Glomerular endothelial cell (primary cell): ENCODE measurements at regions not wholly inside any gene's neighbourhood (a gene's known extent, or its start where the extent isn't known, plus 50 kb on each side); places are given as distances from the start of the nearest gene placed in this dataset.
"Not testable (repeated sequence)": the region's sequence is repeated elsewhere in the genome, so short reads cannot be mapped to it uniquely, and the experiment has no call there.

ENCODE experiments used
- DNase-seq: peaks from one replicate; pipeline ENCODE4 v3.0.0-alpha.2; 2011; ENCODE audit warnings: low read depth, low spot score; ENCODE audit errors: extremely low read depth

GRCh38 chr5:92552206-92553160, 1028.5 kb downstream of the NR2F1-AS1 start:
- peak; percentile 45 for DNase-seq

DNA sequence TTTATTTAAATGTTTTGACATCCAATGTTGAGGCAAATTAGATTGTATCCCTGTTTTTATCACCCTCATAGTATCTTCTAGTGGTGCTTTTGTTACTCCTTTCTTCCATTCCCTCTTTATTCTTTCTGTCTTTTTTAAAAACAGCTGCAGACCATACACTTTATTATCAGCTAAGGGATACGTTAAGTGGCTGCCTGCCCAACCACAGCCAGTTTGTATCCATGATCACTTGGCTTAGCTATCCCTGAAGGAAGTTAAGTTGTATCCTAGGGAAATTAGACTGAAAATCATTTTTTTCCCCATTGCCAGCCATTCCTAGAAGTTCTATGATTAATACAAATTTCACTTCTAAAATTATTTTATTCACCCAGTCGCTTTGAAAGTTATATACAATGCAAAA, 1032.7 kb downstream of the NR2F1-AS1 start:
- DNase-seq = no peak

DNA sequence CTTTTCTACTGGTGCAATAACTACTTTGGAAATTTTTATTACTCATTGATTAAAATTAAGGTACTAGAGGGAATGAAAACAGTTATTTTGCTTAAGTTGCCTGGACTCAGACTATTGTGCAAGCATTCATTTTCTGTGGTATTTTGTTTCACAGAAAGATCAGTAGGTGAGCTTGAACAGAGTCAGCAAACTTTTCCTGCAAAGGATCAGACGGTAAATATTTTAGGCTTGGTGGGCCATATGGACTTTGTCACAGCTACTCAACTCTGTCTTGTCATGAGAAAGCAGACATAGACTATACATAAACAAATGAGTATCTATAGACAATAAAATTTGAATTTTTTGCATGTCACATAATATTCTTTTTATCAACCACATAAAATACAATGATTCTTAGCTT, 1036.4 kb downstream of the NR2F1-AS1 start:
- DNase-seq = no peak

DNA sequence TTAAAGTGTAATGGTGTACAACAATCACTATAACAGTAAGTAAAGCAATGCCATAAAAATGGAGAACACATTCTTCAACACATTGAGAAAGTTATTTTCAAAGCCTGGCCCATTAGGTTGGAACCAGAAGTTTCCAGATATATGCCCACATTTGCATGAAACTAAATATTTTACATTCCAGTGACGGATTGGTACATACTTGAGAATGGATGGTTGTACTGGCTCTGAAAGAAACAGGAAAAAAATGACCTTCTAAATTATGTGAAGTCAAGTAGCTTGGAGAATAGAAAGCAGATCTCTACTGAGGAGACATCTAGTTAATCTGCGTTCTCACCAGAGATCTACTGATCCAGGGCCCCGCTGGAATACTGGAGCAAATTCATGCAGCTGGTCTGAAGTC, 1037.0 kb downstream of the NR2F1-AS1 start:
- no peak for DNase-seq

DNA sequence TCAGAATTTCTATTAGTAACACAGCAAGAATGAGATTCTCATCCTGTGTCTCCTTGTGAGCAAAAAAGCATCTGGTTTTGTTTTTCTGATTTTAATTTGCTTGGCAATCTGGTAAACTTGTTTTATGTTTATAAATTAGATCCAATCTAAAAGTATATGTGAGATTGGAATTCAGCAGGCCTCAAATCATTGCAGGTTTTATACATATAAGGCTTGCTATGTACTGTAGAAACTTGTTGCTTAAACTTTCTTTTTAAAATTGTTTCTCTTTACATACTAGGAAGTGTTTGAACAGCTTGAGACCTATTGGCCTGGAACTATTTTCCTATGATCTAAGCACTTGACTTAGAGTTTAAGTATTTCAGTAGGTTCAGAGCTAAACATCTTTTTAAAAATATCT, 1037.8 kb downstream of the NR2F1-AS1 start:
- no peak for DNase-seq

DNA sequence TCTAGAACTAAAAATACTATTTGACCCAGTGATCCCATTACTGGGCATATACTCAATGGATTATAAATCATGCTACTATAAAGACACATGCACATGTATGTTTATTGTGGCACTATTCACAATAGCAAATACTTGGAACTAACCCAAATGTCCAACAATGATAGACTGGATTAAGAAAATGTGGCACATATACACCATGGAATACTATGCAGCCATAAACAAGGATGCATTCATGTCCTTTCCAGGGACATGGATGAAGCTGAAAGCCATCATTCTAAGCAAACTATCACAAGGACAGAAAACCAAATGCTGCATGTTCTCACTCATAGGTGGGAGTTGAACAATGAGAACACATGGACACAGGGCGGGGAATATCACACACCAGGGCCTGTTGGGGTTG, 1039.0 kb downstream of the NR2F1-AS1 start:
- DNase-seq = not testable (repeated sequence)

DNA sequence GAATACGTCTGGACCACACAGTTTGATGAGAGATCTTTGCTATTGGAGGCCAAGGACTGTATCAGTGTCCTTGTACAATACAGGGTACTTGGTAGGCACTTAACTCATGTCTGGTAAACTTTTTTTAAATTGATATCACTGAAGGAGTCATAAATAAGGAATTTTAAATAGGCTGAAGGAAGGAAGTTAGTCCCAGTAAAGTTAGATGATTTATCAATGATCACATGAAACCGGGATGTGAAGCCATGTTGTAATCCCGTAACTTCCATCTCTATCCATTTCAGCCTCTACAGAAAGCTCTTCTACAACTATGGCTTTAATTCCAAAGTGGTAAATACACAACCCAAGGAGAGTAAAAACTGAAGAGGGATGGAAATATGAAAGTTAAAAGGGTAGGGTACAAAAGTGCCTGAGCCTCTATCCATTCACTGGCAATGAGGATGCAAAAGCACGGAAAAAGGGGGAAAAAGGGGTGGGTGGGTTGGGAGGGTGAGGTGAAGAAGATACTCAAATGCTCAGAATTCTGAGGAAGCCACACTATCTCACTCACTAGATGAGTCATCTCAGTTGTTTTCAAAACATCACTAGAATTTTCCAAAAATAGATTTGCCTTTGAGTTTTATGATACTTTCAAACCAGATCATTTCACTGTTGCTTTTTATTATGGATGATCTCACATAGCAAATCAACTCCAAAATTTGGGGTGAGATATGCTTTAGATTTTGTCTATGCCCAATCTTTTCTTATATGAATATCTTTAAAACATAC, 1053.5 kb downstream of the NR2F1-AS1 start:
- no peak for DNase-seq

DNA sequence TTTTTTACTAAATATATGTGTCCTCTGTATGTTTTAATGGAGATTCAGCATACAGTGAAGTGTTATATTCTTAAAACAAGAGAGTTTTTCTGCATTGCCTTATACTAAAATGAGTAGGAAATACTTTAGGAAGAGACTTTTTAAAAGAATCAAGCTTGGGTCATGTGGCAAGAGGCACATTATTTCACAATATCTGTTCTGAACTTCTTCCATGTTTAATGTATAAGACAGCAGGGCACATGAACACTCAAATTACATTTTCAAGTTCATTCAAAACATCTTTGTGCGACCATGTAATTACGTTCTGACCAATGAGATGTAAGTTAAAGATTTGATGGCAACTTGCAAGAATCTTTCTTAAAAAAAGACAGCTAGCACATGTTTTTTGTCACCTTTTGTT, 1055.9 kb downstream of the NR2F1-AS1 start:
- no peak for DNase-seq

GRCh38 chr5:92519811-92520632, 1061.0 kb downstream of the NR2F1-AS1 start:
- no peak for DNase-seq

GRCh38 chr5:92518318-92518904, 1062.6 kb downstream of the NR2F1-AS1 start:
- no peak for DNase-seq

- no peak for DNase-seq
Observed at GRCh38 chr5:92514896-92515295, 1066.1 kb downstream of the NR2F1-AS1 start.

DNA sequence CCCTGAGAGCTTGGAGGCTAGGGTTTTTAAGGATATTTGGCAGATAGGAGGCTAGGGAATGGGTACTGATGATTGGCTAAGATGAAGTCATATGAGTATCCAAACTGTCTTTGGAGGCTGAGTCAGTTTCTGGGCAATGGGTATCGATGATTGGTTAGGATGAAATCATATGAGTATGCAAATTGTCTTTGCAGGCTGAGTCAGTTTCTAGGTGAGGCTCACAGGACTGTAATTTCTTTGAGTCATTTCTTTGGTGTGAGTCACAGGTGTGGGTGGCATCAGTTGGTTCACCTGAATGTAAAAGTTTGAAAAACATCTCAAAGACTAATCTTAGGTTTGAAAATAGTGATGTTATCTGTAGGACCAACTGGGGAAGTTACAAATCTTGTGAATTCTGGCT, 1068.0 kb downstream of the NR2F1-AS1 start:
- no peak for DNase-seq

DNA sequence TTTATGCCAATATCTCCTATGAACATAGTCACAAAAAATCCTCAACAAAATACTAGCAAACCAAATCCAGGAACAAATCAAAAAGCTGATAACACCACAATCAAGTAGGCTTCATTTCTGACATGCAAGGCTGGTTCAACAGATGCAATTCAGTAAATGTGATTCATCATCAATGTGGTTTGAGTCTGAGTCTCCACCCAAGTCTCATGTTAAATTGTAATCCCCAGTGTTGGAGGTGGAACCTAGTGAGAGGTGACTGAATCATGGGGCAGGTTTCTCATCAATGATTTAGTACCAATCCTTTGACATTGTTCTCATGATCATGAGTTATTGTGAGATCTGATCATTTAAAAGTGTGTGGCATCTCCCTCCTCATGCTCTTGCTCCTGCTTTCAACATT, 1072.7 kb downstream of the NR2F1-AS1 start:
- no peak for DNase-seq

GRCh38 chr5:92505925-92506324, 1075.1 kb downstream of the NR2F1-AS1 start:
- no peak for DNase-seq

GRCh38 chr5:92505145-92505544, 1075.9 kb downstream of the NR2F1-AS1 start:
- DNase-seq = no peak

- DNase-seq = no peak
Observed at GRCh38 chr5:92504346-92504745, 1076.7 kb downstream of the NR2F1-AS1 start.

DNA sequence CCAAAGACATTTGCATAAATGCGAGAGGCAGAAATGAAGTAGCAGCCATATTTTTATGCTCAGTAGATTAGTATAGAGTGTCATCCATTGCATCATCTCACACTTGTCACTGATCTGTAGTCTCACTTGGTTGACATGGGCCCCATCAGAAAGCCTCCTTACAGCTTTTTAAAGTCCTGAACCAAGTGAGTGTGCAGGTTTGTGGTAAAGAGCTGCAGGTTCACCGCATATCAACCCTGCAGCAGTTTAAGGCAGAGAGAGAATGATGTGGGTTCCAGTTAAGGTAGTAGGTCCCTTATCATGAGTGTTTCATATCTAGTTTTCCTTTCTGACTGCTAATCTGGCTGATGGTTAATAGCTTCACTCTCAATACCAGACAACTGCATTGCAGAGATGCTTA, 1080.3 kb downstream of the NR2F1-AS1 start:
- no peak for DNase-seq

- DNase-seq = no peak
Observed at GRCh38 chr5:92496545-92496944, 1084.5 kb downstream of the NR2F1-AS1 start.

DNA sequence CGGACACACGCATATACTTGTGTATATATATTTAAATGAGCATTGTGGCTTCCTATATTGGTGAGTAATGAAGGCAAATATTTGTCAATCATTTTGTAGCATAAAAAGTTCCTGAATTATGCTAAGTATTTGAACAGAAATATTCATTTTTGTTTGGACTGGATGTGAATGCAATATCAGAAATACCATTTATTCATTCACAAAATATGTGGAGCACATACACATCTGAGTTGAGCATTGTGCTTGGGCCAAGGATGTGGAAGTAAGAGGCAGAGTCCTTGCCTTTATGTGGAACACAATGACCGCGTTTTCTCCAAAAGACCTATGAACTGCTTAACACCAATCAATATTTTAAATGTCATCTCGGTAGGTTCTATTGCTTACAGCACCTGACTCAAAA, 1086.5 kb downstream of the NR2F1-AS1 start:
- DNase-seq = no peak

DNA sequence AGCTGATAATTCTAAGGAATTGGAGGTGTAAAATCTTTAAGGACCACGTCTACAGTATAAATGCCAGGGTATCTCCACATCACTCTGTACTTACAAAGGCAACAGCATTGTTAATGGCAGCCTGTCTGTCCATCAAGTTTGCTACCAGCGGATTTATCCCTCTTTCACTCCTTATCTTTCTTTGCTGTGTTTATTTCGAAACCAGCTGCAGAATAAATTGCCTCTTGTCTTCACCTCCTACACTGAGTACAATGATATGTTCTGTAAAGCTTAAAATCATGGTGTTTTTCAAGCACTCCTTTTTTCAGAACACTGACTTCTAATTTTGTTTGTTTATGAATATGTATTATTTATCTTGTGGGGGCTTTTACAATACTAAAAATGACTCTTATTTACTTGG, 1088.1 kb downstream of the NR2F1-AS1 start:
- DNase-seq = no peak

DNA sequence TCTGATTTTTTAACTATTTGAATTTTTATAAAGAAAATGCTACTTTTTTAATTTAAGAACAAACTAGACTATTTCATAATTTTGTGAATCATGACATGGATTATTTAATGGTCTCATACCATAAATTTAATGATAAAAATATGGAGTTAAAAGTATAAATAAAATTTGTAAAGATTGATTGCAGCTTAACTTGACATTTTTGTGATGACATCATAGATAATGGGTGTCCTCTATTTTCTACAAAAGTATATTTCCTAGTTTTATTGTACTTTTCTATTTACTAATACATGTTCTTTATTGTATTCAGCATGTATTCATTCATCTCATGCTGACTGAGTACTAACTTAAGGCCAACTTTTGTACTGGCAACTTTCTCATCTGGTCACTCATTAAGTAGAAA, 1096.5 kb downstream of the NR2F1-AS1 start:
- no peak for DNase-seq
